Activated CD4-positive, CD25-positive, alpha-beta regulatory T cell (primary cell): ENCODE measurements at regions not wholly inside any gene's neighbourhood (a gene's known extent, or its start where the extent isn't known, plus 50 kb on each side); places are given as distances from the start of the nearest gene placed in this dataset.

ENCODE experiments used
- DNase-seq, 4 experiments: peaks; one replicate each; lab custom pipeline; 2025; lab: John Stamatoyannopoulos, UW

DNA sequence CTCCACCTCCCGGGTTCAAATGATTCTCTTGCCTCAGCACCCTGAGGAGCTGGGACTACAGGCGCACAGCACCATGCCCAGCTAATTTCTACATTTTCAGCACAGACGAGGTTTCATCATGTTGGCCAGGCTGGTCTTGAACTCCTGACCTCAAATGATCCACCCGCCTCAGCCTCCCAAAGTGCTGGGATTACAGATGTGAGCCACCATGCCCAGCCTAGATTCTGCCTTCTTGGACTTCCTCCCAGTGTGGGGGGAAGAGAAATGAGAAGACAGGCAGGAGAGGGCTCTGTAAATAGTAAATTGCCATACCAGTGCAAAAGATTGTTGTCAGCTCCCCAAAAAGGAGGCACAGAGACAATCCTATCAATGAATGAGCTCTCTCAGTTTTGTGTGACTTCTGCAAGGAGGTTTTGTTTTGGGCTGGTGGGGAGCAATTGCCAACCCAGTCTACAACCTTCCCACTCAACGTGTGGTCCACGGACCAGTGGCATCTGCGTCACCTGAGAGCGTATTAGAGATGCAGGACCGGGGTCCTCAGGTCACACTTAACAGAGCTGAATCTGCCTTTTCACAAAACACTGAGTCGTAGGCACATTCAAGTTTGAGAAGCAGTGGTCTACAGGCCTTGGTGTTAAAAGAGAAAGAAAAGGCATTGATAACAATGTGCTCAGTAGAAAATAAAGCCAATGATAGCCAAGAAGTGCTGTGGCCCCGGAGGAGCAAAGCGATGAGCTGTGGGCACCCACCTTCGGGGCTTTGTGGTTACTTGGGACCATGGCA lies 78.1 kb downstream of the MYCN start:
- no peak for DNase-seq

DNA sequence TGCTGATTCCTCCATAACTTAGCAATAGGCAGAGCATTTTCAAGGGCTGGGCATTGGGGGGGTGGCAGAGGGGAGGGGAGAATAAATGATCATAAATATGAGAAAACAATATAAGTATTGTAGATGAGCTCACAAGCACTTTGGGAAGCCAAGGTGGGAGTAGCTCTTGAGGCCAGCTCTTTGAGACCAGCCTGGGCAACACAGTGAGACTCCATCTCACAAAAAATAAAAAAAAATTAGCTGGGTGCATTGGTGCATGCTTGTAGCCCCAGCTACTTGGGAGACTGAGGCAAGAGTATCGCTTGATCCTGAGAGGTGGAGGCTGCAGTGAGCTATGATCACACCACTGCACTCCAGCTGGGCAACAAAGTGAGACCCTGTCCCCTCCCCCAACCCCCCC lies 75.9 kb downstream of the MYCN start:
- DNase-seq: no peak

DNA sequence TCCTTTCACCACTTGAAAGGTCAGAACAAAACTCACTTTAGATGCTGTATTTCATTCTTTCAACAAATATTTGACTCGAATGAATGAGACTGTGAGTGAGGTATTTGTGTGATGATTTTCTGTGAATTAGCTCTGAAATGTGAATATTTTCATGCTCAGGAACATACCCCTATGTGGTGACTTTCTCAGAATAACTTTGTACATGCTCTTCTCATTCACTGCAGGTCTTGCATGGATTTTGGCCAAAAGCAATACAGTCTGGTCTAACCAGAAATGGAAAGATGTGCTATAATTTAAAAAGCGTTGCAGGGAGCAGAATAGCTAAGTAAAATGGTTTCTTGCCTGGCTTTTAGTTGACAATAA lies 75.5 kb downstream of the MYCN start:
- DNase-seq: no peak

DNA sequence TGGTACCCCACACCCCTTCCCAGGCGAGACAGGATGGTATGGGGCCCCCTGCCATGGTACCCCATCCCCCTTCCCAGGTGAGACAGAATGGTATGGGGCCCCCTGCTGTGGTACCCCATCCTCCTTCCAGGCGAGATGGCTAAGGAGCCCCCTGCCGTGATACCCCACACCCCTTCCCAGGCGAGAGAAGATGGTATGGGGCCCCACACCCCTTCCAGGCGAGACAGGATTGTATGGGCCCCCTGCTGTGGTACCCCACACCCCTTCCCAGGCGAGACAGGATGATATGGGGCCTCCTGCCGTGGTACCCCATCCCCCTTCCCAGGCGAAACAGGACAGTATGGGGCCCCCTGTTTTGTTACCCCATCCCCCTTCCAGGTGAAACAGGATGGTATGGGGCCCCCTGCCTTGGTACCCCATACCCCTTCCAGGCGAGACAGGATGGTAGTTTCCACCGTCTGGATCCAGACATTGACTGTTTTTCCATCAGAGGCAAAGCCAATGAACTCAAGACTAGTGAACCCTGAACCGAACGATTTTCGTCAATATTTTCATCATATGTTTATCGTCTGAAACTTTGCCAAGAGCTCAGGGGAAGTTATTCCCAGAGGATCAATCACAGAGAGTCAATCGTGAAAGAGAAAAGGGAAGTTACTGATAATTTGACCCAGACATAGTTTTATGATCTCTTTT lies 75.0 kb downstream of the MYCN start:
- DNase-seq: no peak

DNA sequence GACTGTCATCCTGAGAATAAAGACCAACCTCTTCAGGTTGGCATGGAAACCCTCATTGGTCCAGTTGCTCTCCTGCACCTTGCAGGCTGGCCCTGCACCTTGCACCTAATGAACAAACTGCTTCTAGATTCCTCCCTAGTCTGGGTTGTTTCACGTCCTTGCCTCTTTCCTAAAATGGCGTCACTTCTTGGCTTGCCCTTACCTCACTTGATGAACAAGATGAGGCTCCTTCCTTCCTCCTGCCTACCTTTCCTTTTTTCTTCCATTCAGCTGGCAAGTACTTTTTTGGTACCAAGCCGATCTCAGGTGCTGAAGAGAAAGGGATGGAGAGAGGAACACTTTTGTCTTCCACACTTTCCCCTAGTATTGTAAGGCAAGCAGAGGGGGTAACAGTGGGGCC lies 74.5 kb downstream of the MYCN start:
- no peak for DNase-seq

DNA sequence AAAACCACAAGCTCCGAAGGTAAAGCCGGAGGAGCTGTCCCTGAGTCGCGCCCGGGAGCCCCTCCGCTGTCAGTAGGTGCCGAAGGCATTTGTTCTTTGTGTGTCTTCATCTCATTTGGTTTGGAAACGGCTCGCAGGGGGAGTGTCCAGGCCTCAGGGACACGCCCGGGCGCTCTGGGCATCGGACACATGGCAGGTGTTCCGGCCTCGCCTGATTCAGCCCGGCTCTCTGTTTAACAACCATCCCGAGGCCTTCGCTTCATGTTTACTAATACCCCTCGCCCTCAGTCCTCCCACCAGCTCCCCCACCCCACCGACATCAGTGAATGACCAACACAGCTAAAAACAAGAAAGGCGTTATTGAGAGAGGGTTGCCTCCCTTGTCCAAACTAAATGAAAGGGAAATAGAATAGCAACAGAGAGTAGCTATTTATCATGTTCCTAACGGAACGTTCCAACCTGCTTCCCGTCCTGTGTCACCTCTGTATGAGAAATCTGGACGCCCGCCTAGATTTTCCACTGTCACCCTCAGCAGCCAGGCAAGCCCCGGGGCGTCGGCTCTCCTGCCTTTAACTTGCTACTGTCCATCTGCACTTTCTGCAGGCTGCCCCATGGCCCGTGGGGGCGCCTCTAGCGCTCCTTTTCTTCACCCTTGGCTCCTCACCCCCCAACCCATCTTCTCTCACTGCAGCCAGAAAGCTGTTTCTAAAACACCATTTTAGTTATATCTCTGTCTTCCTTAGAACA lies 73.9 kb downstream of the MYCN start:
- no peak for DNase-seq

DNA sequence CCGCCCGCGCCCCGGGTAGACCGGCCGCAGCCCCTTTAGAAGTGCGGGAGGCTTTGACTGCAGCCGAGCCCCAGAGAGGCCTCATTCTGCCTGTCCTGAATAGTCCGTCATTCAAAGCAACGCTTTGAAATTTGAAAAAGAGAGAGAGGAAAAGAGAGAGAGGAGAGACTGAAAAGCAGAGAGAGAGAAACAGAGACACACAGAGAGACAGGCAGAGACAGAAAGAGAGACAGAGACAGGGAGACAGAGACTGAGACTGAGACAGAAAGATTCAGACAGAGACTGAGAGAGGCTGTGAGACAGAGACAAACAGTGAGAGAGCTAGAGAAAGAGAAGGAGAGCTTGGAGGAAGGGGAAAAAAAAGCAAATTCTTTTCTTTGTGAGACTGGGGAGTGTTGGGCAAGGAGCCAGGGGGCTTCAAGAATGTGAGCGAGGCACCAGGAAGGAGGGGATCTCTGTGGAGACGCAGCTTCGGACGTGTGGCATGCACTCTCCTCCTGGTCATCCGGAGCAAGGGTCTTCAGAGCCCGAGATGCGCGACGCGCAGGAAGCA lies 73.1 kb downstream of the MYCN start:
- DNase-seq: no peak

DNA sequence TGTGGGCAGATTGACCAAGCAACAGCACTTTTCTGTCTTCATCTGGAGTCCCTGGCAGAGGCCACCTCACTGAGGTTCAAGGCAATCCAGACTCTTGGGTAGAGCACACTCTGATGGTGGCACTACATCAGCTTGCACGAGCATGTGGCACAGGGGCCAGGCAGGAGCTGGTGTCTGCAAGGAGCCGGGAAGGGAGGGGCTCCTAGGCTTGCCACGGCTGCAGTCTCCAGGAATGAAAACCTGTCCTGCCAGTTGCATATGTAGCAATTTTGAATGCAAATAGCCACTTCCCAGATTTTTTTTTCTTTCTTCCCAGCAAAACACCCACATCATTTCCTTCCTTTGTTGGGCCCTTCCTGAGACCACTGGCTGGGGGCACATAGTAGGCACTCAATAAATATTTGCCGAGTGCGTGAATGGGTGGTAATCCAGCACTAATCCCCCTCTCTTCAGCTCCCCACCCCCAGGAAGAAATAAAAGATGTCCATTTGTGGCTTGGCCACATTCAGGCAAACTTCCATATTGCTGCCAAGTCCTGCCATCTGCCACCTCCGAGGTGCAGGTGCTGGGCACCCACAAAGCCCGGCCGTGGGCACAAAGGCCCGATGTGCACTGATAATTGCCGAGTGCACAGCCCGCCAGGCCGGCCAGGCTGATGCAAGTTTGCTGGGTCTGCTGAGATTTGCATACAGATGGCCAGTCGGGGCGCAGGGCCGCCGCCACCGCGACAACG lies 72.4 kb downstream of the MYCN start:
- DNase-seq: no peak

DNA sequence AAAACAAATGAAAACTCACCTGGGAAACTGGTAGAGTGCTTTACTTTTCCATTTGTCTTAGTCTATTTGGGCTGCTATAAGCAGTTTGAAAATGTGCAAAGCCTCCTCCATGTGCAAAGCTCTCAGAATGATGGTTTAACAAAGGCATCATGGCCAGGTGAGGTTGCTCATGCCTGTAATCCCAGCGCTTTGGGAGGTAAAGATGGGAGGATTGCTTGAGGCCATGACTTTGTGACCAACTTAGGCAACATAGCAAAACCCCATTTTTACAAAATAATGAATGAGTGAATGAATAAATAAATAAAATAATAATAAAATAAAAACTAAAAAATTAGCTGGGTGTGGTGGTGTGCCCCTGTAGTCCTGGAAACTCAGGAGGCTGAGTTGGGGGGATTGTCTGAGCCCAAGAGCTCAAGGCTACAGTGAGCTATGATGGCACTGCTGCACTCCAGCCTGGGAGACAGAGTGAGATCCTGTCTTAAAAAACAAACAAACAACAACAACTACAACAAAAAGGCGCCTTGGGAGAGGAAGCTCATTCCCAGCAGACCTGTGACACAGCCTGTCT lies 71.8 kb downstream of the MYCN start:
- DNase-seq: no peak

DNA sequence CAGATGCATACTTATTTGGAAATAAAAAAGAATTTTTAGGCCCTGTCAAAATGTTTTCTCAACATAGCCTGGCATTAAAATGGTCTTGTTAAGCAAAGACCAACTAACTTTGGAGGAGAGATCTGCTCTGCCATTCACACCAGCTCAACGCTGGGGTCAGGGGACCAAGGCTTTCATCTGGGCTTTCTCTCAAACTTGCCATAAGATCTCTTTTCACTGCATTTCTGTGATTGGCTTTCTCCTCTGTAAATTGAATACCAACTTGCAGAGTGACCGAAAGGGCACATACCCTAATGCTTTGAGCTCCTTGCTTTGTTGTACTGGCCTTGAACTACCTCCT lies 71.2 kb downstream of the MYCN start:
- no peak for DNase-seq

DNA sequence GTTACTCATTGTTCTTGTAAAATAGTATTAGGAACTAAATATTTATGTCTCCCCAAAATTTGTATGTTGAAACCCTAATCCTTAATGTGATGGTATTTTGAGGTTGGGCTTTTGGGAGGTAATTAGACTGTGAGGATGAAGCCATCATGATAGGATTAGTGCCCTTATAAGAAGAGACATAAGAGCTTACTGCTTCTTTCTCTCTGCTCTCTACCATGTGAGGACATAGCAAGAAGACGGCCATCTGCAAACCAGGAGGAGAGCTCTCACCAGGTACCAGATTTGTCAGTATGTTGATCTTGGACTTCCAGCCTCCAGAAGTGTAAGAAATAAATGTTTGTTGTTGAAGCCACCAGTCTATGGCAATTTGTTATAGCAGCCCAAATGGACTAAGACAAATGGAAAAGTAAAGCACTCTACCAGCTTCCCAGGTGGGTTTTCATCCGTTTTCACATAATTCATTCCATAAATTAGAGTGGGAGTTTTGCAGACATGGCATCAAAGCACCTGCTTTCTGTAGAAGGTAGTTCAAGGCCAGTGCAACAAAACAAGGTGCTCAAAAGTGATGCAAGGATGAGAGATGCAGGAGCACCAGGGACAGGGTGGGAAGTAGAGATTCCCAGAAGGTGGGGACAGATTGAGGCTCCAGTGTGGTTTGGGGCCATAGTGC lies 70.7 kb downstream of the MYCN start:
- DNase-seq: no peak

DNA sequence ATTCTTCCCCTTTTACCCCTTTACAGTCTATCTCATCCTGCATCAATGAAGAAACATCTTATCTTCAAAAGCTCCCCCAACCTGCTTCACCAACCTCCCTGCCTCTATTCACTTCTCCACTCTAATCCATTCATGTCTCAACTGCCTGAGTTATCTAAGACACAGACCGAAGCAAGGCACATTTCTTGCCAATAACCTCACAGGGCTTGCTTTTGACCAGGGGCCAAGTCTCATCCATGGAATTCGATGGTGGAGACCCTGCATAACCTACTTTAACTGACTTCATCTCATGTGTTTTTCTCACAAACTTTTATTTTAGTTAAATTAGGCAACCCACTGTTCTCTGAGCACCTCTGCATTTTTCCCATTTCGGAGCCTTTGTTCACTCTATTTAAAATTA lies 69.7 kb downstream of the MYCN start:
- no peak for DNase-seq

DNA sequence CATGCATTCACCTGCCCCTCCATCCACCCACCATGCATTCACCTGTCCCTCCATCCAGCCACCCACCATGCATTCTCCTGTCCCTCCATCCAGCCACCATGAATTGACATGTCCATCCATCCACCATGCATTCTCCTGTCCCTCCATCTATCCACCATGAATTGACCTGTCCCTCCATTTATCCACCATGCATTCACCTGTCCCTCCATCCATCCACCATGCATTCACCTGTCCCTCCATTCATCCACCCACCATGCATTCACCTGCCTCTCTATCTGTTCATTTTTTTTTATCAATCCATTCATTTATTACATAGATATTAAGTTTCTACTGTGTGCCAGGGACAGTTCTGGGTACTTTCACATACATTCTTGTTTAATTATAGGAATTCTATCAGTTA lies 69.2 kb downstream of the MYCN start:
- DNase-seq: no peak

DNA sequence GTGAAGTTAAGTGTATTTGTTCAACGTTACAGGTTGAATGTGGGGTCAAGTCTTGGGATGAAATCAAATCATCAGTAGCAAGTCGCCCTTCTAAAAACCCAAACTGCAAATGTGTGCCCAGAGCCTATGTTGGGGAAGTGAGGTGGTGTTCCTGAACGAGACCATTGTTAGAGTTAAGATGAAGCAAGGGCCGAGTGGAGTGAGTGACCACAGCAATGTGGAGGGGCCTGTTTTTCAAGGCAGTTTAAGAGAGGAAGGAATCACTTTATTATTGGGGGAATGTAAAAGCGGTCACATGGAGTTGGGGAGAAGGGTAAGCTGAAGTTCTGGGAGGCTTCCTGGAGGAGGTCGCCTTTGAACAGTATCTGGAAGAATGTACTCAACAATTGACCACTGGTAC lies 68.5 kb downstream of the MYCN start:
- no peak for DNase-seq

DNA sequence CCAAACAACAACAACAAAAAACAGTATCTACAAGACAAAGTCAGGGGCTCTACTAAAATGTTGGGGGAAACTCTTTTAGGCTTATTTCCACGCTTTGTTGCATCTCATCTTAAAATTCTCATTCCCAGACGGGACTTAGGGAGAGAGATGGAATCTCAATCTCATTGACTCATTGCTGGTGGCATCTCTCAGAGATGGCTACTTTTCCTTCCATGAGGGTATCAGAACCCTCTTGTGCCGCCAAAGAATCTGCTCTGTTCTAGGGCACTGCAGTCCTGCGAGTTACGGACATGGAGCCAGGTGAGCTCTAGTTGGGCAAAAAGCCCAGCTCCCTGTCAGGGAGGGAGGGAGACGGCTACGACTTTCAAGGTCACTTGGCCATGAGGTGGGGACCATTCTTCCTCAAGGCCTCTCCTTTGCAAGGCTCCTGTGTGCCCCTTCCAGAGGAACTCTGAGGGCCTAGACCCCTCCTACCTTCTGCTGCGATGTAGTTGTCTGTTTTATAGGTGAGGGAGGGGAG lies 68.0 kb downstream of the MYCN start:
- no peak for DNase-seq

DNA sequence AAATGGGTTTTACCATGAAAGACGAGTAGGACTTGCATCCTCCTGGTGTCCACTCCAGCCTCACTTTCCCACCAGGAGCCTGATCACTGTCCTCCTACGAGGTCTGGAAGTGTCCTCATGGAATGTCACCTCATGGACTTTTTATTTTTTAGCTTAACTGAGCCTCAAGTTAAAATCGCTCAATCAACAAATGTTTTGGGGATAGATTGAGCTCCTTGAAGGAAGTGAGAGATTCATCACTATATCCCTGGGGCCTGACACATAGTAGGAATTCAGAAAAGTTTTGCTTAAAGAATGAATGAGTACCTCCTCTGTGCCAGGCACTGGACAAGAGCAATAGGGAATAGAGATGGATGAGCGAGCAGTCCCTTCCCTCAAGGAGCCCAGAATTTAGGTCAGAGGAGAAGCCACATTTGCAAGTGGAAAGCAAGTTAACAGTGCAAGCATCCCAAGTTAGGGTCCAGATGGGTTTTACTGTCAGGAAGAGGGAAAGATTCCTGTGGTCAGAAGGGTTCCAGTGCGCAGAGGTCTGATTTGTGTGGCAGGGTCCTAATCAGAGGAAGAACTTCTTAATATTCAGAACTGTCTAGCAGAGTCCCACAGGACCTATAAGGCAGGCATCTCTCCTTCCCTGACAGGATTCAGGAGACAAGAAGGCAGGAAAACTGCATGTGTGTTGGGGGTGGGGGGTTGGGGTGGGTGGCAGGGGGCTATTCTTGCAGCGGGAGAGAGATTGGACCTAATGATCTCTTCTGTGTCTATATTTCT lies 67.0 kb downstream of the MYCN start:
- DNase-seq: no peak

DNA sequence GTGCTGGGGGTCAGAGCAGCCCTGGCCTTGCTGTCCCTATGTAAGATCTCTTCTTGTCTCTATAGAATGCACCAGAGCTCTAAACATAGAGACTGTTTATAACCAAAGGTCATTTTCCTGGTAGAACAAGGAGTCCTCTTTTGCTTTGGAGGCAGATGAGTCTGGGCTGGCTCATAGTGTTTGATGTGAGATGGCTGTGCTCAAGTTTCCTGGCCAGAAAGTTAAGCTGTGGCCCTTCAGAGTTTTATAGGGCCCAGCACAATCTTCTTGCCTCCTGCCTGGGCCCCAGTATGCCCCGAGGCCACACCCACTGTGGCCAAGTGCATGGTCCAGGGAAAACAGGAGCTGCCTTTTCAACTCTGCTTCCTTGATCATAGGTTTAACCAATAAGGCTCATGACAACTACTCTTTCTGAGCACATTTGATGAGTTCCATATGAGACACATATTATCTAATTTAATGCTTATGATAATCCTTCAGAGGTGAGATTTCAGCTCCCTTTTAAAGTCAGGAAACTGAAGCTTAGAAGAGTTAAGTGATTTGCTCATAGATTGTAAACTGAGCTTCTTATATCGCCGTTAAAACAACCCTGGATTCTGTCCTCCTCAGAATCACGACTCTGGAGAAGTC lies 66.3 kb downstream of the MYCN start:
- DNase-seq: no peak

DNA sequence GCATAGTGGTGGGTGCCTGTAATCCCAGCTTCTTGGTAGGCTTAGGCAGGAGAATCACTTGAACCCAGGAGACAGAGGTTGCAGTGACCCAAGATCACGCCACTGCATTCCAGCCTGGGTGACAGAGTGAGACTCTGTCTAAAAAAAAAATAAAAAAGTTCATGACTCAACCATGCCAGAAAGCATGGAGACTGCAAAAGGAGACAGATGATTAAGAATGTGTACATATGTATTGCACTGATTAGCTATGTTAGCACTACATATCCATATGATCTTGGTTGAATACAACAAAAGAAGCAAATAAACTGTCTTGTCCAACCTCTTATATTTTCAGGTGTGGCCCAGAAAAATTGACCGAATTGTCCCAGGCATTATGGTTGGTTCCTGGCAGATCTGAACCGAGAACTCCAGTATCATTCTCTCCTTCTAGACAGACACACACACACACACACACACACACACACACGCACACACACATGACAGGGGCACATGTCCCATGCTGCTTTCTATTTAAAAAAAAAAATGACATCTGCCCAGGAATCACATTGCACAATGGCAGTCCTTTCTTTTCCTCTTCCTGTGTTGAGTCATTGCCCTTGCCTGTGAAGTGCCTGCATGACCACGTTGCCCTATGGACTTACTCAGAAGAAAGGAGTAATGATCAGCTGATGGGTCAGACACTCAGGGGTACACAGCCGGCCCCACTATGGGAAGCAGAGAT lies 65.6 kb downstream of the MYCN start:
- no peak for DNase-seq

DNA sequence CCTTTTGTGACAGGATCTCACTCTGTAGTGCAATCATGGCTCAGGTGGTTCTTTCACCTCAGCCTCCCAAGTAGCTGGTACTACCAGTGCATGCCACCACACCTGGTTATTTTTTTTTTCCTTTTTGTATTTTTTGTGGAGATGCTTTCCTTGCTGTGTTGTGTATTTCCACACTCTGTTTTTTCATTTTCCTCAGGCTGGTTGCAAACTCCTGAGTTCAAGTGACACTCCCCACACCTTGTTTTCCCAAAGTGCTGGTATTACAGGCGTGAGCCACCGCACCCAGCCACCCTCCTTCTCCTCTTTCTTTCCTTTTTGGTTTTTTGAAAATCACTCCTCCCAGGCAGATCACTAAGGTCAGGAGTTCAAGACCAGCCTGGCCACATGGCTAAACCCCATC lies 65.0 kb downstream of the MYCN start:
- DNase-seq: no peak
